HL-60 (cell line): ENCODE measurements at regions not wholly inside any gene's neighbourhood (a gene's known extent, or its start where the extent isn't known, plus 50 kb on each side); places are given as distances from the start of the nearest gene placed in this dataset.

ENCODE experiments used
- DNase-seq, 2 experiments: peaks; one replicate each; pipeline ENCODE4 v3.0.0-alpha.2; 2010 to 2020; ENCODE audit warnings: low read depth in 1 of 2, low spot score in 1 of 2
- H3K27ac ChIP-seq: fragments of 250-450 bp; sonication (Bioruptor Pico); replicated peaks from 2 replicates; pipeline ENCODE4 v1.5.1; 2020; ENCODE audit warnings: mild to moderate bottlenecking, moderate library complexity
- H3K27me3 ChIP-seq: fragments of 250-450 bp; sonication (Bioruptor Pico); 2 replicates; pipeline ENCODE4 v1.5.1; 2021; ENCODE audit warnings: mild to moderate bottlenecking, moderate library complexity; ENCODE audit not compliant: insufficient read depth, poor library complexity, severe bottlenecking
- H3K4me3 ChIP-seq: replicated peaks from 2 replicates; pipeline ENCODE4 v1.5.1; 2011; ENCODE audit warnings: mild to moderate bottlenecking, control low read depth, low read length; ENCODE audit not compliant: insufficient read depth
- GABPA ChIP-seq: IDR thresholded peaks from 2 replicates; pipeline ENCODE4 v1.6.1; 2012; ENCODE audit warnings: low read depth
- POLR2AphosphoS5 ChIP-seq: IDR thresholded peaks from 2 replicates; pipeline ENCODE4 v1.6.1; 2012; ENCODE audit warnings: low read depth
- REST ChIP-seq: IDR thresholded peaks from 2 replicates; pipeline ENCODE4 v1.6.1; 2012; ENCODE audit warnings: low read depth; ENCODE audit not compliant: insufficient replicate concordance
- SPI1 ChIP-seq: IDR thresholded peaks from 2 replicates; pipeline ENCODE4 v1.6.1; 2012; ENCODE audit warnings: low read depth, mild to moderate bottlenecking, borderline replicate concordance
- TF ChIP-seq, protein P1 (sequence below): IDR thresholded peaks from one replicate; pipeline ENCODE4 v1.5.1; 2011; ENCODE audit warnings: low read length, control low read depth, inconsistent platforms; ENCODE audit not compliant: insufficient read depth

DNA sequence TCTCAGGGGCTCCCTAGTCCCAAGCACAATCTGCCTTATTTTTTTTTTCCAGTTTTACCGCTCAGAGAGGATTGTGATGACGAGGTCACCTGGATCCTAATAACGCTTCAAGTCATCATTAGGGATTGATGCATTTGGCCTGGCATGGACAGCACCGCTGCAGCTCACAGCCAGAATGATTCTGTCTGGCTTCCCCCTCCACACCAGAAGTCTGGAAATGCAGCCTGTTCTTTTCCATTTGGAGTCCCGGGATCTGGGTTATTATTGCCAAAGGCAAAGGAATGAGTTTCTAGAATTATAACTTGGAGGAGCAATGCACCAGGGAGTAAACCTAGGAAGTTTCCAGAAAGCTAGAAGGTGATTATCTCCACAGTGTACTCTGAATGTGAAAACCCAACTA lies 81.1 kb upstream of the TAF1B start:
- Histone ChIP-seq H3K4me3 (no peak overlapping the region), H3K27me3 (peaks cover 15% of the 10 kb centered on the region), H3K27ac (no peak overlapping the region)
- no peak for DNase-seq
- TF ChIP-seq, protein P1, sequence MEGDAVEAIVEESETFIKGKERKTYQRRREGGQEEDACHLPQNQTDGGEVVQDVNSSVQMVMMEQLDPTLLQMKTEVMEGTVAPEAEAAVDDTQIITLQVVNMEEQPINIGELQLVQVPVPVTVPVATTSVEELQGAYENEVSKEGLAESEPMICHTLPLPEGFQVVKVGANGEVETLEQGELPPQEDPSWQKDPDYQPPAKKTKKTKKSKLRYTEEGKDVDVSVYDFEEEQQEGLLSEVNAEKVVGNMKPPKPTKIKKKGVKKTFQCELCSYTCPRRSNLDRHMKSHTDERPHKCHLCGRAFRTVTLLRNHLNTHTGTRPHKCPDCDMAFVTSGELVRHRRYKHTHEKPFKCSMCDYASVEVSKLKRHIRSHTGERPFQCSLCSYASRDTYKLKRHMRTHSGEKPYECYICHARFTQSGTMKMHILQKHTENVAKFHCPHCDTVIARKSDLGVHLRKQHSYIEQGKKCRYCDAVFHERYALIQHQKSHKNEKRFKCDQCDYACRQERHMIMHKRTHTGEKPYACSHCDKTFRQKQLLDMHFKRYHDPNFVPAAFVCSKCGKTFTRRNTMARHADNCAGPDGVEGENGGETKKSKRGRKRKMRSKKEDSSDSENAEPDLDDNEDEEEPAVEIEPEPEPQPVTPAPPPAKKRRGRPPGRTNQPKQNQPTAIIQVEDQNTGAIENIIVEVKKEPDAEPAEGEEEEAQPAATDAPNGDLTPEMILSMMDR = no peak

- no peak overlapping the region for H3K4me3 ChIP-seq
- H3K27ac ChIP-seq = no peak overlapping the region
- TF ChIP-seq POLR2AphosphoS5 (no peak), REST (no peak), SPI1 (no peak), GABPA (no peak)
- TF ChIP-seq, protein P1 = no peak
- no peak for DNase-seq
- peaks cover 12% of the 10 kb centered on the region for H3K27me3 ChIP-seq
Observed at GRCh38 chr2:9762941-9763340, 80.3 kb upstream of the TAF1B start.

- peaks cover 6% of the 10 kb centered on the region for H3K27me3 ChIP-seq
- H3K27ac ChIP-seq = no peak overlapping the region
- DNase-seq = no peak
- H3K4me3 ChIP-seq = no peak overlapping the region
- no peak for TF ChIP-seq REST
- no peak for TF ChIP-seq GABPA
- TF ChIP-seq POLR2AphosphoS5 = no peak
- TF ChIP-seq, protein P1 = no peak
- TF ChIP-seq SPI1 = no peak
Observed at GRCh38 chr2:9763356-9764152, 79.7 kb upstream of the TAF1B start.
